AG10803 (cell line): ENCODE measurements at regions not wholly inside any gene's neighbourhood (a gene's known extent, or its start where the extent isn't known, plus 50 kb on each side); places are given as distances from the start of the nearest gene placed in this dataset.

ENCODE experiments used
- DNase-seq: peaks from one replicate; pipeline ENCODE4 v3.0.0; 2010; ENCODE audit warnings: low read depth
- H3K4me3 ChIP-seq: 2 replicates; pipeline ENCODE4 v1.5.1; 2011; ENCODE audit warnings: mild to moderate bottlenecking, low read length, control low read depth
- CTCF ChIP-seq: conservative IDR thresholded peaks from 2 replicates; pipeline ENCODE4 v1.5.1; 2011; ENCODE audit warnings: mild to moderate bottlenecking, low read length, control low read depth, inconsistent platforms

DNA sequence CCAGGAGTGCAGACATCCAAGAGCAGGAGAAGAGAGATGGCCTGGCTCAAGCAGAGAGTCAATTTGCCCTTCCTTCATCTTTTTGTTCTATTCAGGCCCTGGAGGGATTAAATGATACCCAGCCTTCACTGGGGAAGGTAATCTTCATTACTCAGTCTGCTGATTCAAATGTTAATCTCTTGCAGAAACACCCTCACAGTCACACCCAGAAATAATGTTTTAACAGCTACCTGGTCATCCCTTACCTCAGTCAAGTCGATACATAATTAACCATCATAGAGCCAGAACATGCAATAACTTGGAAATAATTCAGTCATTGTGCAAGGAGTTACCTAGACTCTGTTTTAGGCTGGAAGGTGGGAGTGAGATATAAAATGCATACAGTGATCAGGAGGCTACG lies 163.7 kb upstream of the TNP1 start:
- DNase-seq = no peak
- TF ChIP-seq CTCF = no peak
- H3K4me3 ChIP-seq = no peak overlapping the region

DNA sequence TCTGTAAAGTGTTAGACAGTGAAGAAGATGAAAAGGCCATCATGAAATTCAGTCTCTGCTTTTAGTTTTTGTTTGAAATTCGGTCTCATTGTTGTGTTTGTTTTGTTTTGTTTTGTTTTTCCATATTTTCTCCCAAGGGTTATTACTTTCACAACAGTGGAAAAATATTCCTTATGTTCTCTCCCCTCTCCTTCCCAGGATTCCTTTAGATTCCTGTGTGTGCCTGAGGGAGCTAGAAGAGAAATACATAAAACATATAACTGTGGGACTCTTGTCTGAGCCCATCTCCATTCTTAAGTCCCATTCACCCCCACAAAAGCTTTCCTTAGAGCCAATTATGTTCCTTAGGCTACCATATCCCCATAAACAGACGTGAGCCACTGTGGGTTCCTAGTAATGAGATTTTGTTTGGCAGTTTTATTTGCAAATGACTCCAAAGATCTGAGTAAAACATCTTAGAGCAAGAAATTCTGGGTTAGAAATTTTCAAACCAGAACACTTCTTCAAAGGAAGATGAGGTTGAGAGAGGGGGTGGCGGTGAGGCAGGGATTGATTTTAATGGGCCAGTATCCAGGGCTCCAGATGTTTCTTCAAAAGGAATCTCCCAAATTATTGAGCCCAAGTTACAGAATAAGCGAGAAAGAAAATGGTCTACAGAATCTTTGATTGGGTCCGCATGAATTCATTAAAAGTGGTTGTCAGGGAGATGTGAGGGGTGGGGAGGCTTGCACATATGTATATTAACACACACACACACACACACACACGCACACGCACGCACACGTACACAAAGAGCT lies 157.8 kb upstream of the TNP1 start:
- DNase-seq = no peak
- TF ChIP-seq CTCF = no peak
- no peak overlapping the region for H3K4me3 ChIP-seq

- peak; percentile 3 for DNase-seq
- no peak for TF ChIP-seq CTCF
- no peak overlapping the region for H3K4me3 ChIP-seq
Measured at GRCh38 chr2:217016796-217017419, 157.0 kb upstream of the TNP1 start.

DNA sequence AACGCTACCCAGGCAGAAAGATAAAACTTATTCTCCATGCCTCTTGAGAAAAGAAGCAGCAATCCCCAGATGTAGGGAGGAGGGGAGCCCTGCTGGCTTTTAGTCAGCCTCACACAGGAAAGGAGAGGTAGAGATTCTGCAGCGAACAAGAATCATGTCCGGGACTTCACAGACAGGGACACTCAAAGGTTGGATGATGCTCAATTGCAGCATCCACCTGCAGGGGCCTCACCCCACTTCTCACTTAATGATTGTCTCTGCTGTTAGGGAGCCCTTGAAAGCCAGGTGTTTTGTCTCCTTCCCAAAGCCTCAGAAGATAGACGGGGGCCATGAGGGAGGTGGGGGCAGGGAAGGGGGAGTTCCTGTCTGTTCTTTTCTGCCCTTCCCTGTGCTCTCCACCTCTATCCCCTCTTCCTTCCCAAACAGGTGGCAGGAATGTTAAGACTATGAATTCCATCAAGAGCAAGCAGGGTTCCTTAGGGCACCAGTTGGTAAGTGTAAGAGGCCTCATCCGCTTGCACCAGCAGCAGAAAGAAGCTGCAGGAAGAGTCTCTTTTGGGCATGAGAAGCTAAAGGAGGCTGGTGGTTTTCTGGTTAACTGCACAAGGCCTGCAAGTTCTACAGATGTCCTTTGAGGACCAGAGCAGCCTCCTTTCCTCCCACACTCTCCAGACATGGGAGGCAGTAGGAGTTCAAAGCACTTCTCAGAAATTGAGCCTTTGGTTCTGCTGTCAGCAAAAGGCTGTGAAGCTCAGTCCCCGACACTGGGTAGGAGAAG lies 154.7 kb upstream of the TNP1 start:
- H3K4me3 ChIP-seq = no peak overlapping the region
- no peak for DNase-seq
- no peak for TF ChIP-seq CTCF

DNA sequence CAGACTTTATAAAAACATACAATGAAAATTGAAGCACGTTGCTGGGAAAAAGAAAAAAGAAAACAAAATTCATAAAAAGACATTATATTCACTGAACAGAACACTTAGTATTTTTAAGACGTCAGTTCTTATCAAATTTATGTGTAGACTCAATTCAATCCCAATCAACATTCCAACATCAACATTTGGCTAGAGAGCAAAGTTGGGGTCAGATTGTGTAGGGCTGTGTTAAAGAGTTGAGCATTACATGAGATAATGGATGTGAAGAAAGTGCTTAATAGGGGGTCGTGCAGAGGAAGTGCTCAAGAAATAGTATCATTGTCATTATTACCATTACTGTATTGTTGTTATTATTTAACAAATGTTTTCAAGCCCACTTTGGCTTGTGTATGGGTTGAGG lies 154.1 kb upstream of the TNP1 start:
- no peak for DNase-seq
- no peak for TF ChIP-seq CTCF
- no peak overlapping the region for H3K4me3 ChIP-seq

- no peak for DNase-seq
- TF ChIP-seq CTCF = no peak
- no peak overlapping the region for H3K4me3 ChIP-seq
Measured at GRCh38 chr2:217011576-217011975, 151.7 kb upstream of the TNP1 start.
